H1 (cell line): ENCODE measurements at regions not wholly inside any gene's neighbourhood (a gene's known extent, or its start where the extent isn't known, plus 50 kb on each side); places are given as distances from the start of the nearest gene placed in this dataset.

Experiments
- BACH1 ChIP-seq: IDR thresholded peaks from 2 replicates; pipeline ENCODE4 v1.6.1; 2012; ENCODE audit warnings: low read length, improper control_type of control experiment
- CBX5 ChIP-seq: fragments of 300-800, 300-1000 bp; sonication (generic); IDR thresholded peaks from 2 replicates; pipeline ENCODE4 v1.7.1; 2016; ENCODE audit warnings: antibody characterized with exemption, low read length, low read depth
- CHD2 ChIP-seq: IDR thresholded peaks from 2 replicates; pipeline ENCODE4 v1.6.1; 2012; ENCODE audit warnings: low read length, improper control_type of control experiment
- CREB1 ChIP-seq: IDR thresholded peaks from 2 replicates; pipeline ENCODE4 v1.6.1; 2012; ENCODE audit warnings: inconsistent platforms
- EP300 ChIP-seq, 2 experiments: IDR thresholded peaks; 1 replicate in 1 of 2; 2 replicates in 1 of 2; pipeline ENCODE4 v1.6.1; 2011 to 2012; ENCODE audit warnings: low read depth in 2 of 2, low read length in 2 of 2, mild to moderate bottlenecking in 2 of 2, borderline replicate concordance in 1 of 2, inconsistent platforms in 1 of 2, moderate library complexity in 1 of 2
- HDAC6 ChIP-seq: IDR thresholded peaks from one replicate; pipeline ENCODE4 v1.7.1; 2012; ENCODE audit warnings: low read depth, mild to moderate bottlenecking, inconsistent platforms, low read length, moderate library complexity
- RFX5 ChIP-seq: IDR thresholded peaks from 2 replicates; pipeline ENCODE4 v1.6.1; 2011; ENCODE audit warnings: low read depth, low read length, improper control_type of control experiment, borderline replicate concordance
- RXRA ChIP-seq: IDR thresholded peaks from 2 replicates; pipeline ENCODE4 v1.6.1; 2011; ENCODE audit warnings: low read depth, mild to moderate bottlenecking, low read length, moderate library complexity; ENCODE audit not compliant: insufficient read depth
- SAP30 ChIP-seq: fragments of 300-600 bp; sonication (generic); IDR thresholded peaks from 2 replicates; pipeline ENCODE4 v1.7.1; 2012; ENCODE audit warnings: low read length, moderate library complexity, mild to moderate bottlenecking, inconsistent platforms; ENCODE audit not compliant: insufficient read depth, insufficient replicate concordance
- SUZ12 ChIP-seq: fragments of 200-600 bp; sonication (generic); IDR thresholded peaks from 2 replicates; pipeline ENCODE4 v1.6.1; 2012; ENCODE audit warnings: mild to moderate bottlenecking, inconsistent platforms, low read length, moderate library complexity, mixed read lengths
- ZNF274 ChIP-seq: IDR thresholded peaks from 2 replicates; pipeline ENCODE4 v1.7.0; 2012; ENCODE audit warnings: low read length, borderline replicate concordance; ENCODE audit errors: extremely low read depth
- TF ChIP-seq, protein P1 (sequence below): fragments of 300-600 bp; sonication (generic); IDR thresholded peaks from 2 replicates; pipeline ENCODE4 v1.7.1; 2012; ENCODE audit warnings: low read length, moderate library complexity, mild to moderate bottlenecking, inconsistent platforms; ENCODE audit not compliant: insufficient replicate concordance

DNA sequence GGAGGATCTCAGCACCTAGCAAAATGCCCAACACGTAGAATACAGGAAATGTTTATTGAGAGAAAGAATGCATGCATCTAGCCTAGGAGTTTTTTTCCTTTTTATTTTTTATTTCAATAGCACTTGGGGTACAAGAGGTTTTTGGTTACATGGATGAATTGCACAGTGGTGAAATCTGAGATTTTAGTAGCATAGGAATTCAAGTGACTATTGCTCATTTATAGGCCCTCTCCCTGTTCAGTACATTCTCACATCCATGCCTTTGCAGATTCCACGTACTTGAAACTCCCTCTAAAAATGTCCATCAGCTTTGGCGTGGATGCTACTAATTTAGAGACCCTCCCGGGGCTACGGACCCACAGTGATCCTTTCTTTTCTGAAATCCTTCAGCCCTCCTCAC, 61.7 kb upstream of the PIAS1 start (continued):
- TF ChIP-seq, protein P1, sequence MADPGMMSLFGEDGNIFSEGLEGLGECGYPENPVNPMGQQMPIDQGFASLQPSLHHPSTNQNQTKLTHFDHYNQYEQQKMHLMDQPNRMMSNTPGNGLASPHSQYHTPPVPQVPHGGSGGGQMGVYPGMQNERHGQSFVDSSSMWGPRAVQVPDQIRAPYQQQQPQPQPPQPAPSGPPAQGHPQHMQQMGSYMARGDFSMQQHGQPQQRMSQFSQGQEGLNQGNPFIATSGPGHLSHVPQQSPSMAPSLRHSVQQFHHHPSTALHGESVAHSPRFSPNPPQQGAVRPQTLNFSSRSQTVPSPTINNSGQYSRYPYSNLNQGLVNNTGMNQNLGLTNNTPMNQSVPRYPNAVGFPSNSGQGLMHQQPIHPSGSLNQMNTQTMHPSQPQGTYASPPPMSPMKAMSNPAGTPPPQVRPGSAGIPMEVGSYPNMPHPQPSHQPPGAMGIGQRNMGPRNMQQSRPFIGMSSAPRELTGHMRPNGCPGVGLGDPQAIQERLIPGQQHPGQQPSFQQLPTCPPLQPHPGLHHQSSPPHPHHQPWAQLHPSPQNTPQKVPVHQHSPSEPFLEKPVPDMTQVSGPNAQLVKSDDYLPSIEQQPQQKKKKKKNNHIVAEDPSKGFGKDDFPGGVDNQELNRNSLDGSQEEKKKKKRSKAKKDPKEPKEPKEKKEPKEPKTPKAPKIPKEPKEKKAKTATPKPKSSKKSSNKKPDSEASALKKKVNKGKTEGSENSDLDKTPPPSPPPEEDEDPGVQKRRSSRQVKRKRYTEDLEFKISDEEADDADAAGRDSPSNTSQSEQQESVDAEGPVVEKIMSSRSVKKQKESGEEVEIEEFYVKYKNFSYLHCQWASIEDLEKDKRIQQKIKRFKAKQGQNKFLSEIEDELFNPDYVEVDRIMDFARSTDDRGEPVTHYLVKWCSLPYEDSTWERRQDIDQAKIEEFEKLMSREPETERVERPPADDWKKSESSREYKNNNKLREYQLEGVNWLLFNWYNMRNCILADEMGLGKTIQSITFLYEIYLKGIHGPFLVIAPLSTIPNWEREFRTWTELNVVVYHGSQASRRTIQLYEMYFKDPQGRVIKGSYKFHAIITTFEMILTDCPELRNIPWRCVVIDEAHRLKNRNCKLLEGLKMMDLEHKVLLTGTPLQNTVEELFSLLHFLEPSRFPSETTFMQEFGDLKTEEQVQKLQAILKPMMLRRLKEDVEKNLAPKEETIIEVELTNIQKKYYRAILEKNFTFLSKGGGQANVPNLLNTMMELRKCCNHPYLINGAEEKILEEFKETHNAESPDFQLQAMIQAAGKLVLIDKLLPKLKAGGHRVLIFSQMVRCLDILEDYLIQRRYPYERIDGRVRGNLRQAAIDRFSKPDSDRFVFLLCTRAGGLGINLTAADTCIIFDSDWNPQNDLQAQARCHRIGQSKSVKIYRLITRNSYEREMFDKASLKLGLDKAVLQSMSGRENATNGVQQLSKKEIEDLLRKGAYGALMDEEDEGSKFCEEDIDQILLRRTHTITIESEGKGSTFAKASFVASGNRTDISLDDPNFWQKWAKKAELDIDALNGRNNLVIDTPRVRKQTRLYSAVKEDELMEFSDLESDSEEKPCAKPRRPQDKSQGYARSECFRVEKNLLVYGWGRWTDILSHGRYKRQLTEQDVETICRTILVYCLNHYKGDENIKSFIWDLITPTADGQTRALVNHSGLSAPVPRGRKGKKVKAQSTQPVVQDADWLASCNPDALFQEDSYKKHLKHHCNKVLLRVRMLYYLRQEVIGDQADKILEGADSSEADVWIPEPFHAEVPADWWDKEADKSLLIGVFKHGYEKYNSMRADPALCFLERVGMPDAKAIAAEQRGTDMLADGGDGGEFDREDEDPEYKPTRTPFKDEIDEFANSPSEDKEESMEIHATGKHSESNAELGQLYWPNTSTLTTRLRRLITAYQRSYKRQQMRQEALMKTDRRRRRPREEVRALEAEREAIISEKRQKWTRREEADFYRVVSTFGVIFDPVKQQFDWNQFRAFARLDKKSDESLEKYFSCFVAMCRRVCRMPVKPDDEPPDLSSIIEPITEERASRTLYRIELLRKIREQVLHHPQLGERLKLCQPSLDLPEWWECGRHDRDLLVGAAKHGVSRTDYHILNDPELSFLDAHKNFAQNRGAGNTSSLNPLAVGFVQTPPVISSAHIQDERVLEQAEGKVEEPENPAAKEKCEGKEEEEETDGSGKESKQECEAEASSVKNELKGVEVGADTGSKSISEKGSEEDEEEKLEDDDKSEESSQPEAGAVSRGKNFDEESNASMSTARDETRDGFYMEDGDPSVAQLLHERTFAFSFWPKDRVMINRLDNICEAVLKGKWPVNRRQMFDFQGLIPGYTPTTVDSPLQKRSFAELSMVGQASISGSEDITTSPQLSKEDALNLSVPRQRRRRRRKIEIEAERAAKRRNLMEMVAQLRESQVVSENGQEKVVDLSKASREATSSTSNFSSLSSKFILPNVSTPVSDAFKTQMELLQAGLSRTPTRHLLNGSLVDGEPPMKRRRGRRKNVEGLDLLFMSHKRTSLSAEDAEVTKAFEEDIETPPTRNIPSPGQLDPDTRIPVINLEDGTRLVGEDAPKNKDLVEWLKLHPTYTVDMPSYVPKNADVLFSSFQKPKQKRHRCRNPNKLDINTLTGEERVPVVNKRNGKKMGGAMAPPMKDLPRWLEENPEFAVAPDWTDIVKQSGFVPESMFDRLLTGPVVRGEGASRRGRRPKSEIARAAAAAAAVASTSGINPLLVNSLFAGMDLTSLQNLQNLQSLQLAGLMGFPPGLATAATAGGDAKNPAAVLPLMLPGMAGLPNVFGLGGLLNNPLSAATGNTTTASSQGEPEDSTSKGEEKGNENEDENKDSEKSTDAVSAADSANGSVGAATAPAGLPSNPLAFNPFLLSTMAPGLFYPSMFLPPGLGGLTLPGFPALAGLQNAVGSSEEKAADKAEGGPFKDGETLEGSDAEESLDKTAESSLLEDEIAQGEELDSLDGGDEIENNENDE: no peak
- TF ChIP-seq SUZ12: no peak
- TF ChIP-seq HDAC6: no peak
- TF ChIP-seq CBX5: no peak
- TF ChIP-seq RXRA: no peak
- no peak for TF ChIP-seq CHD2
- TF ChIP-seq SAP30: no peak
- TF ChIP-seq EP300 (IDR thresholded peaks at IDR 0.05; ENCODE audit: borderline replicate concordance in 1 of 2, low read depth in 2 of 2, low read length in 2 of 2): no peak
- TF ChIP-seq ZNF274: no peak
- no peak for TF ChIP-seq RFX5
- no peak for TF ChIP-seq BACH1
- TF ChIP-seq CREB1: no peak
